Kidney epithelial cell (primary cell): ENCODE measurements at regions not wholly inside any gene's neighbourhood (a gene's known extent, or its start where the extent isn't known, plus 50 kb on each side); places are given as distances from the start of the nearest gene placed in this dataset.

ENCODE experiments used
- DNase-seq: peaks from one replicate; pipeline ENCODE4 v3.0.0-alpha.2; 2010; ENCODE audit warnings: low read depth
- H3K27me3 ChIP-seq: 2 replicates; pipeline ENCODE4 v1.6.0; 2011; ENCODE audit warnings: low read length; ENCODE audit not compliant: control insufficient read depth, insufficient read depth
- H3K36me3 ChIP-seq: 2 replicates; pipeline ENCODE4 v1.5.1; 2011; ENCODE audit warnings: low read length; ENCODE audit not compliant: control insufficient read depth, insufficient read depth
- H3K4me3 ChIP-seq: 2 replicates; pipeline ENCODE4 v1.5.1; 2011; ENCODE audit warnings: low read depth, mild to moderate bottlenecking, control low read depth, low read length
- CTCF ChIP-seq: IDR thresholded peaks from 2 replicates; pipeline ENCODE4 v1.5.1; 2011; ENCODE audit warnings: mild to moderate bottlenecking, moderate library complexity, low read length, control low read depth, inconsistent platforms; ENCODE audit not compliant: insufficient read depth, poor library complexity, severe bottlenecking

GRCh38 chr9:8262625-8263622 lies 463.3 kb upstream of the DMAC1 start:
- no peak overlapping the region for H3K4me3 ChIP-seq
- no peaks in the 10 kb centered on the region for H3K36me3 ChIP-seq
- H3K27me3 ChIP-seq = no peaks in the 10 kb centered on the region
- DNase-seq = no peak
- no peak for TF ChIP-seq CTCF

GRCh38 chr9:8261737-8262136 lies 462.2 kb upstream of the DMAC1 start:
- Histone ChIP-seq H3K36me3 (no peaks in the 10 kb centered on the region), H3K4me3 (no peak overlapping the region), H3K27me3 (no peaks in the 10 kb centered on the region)
- no peak for DNase-seq
- TF ChIP-seq CTCF = no peak

- no peak for TF ChIP-seq CTCF
- Histone ChIP-seq H3K36me3 (no peaks in the 10 kb centered on the region), H3K4me3 (no peak overlapping the region), H3K27me3 (no peaks in the 10 kb centered on the region)
- DNase-seq = no peak
Measured at GRCh38 chr9:8259028-8259427, 459.4 kb upstream of the DMAC1 start.

GRCh38 chr9:8256880-8257279 lies 457.3 kb upstream of the DMAC1 start:
- no peak overlapping the region for H3K4me3 ChIP-seq
- DNase-seq = no peak
- TF ChIP-seq CTCF = no peak
- no peaks in the 10 kb centered on the region for H3K27me3 ChIP-seq
- H3K36me3 ChIP-seq = no peaks in the 10 kb centered on the region

- TF ChIP-seq CTCF = no peak
- no peak for DNase-seq
- H3K27me3 ChIP-seq = no peaks in the 10 kb centered on the region
- no peak overlapping the region for H3K4me3 ChIP-seq
- H3K36me3 ChIP-seq = no peaks in the 10 kb centered on the region
Measured at GRCh38 chr9:8255850-8256249, 456.3 kb upstream of the DMAC1 start.
